ENCODE measurements at regions not wholly inside any gene's neighbourhood (a gene's known extent, or its start where the extent isn't known, plus 50 kb on each side); places are given as distances from the start of the nearest gene placed in this dataset.
"Not testable (repeated sequence)": the region's sequence is repeated elsewhere in the genome, so short reads cannot be mapped to it uniquely, and the experiment has no call there.

- DNase-seq (ENCODE audit: low read depth in 2 of 2, low spot score in 1 of 2): no peak
These were observed 92.3 kb upstream of the CD44 start for GRCh38 chr11:35046681-35047080.

GRCh38 chr11:35047179-35047578, 91.8 kb upstream of the CD44 start:
- no peak for DNase-seq (ENCODE audit: low read depth in 2 of 2, low spot score in 1 of 2)

- DNase-seq (ENCODE audit: low read depth in 2 of 2, low spot score in 1 of 2): no peak
These were observed 91.2 kb upstream of the CD44 start for GRCh38 chr11:35047769-35048168.

- DNase-seq (ENCODE audit: low read depth in 2 of 2, low spot score in 1 of 2): not testable (repeated sequence)
These were observed 90.6 kb upstream of the CD44 start for GRCh38 chr11:35048346-35048745.

- DNase-seq (ENCODE audit: low read depth in 2 of 2, low spot score in 1 of 2): no peak
These were observed 89.0 kb upstream of the CD44 start for GRCh38 chr11:35049859-35050531.

- DNase-seq (ENCODE audit: low read depth in 2 of 2, low spot score in 1 of 2): no peak
These were observed 88.4 kb upstream of the CD44 start for GRCh38 chr11:35050541-35050995.

GRCh38 chr11:35056391-35057093, 82.4 kb upstream of the CD44 start:
- no peak for DNase-seq (ENCODE audit: low read depth in 2 of 2, low spot score in 1 of 2)

GRCh38 chr11:35057926-35058668, 80.9 kb upstream of the CD44 start:
- no peak for DNase-seq (ENCODE audit: low read depth in 2 of 2, low spot score in 1 of 2)

GRCh38 chr11:35058669-35059434, 80.1 kb upstream of the CD44 start:
- DNase-seq (ENCODE audit: low read depth in 2 of 2, low spot score in 1 of 2): no peak

- DNase-seq (ENCODE audit: low read depth in 2 of 2, low spot score in 1 of 2): no peak
These were observed 77.2 kb upstream of the CD44 start for GRCh38 chr11:35061516-35062440.

GRCh38 chr11:35063488-35063931, 75.5 kb upstream of the CD44 start:
- DNase-seq (ENCODE audit: low read depth in 2 of 2, low spot score in 1 of 2): no peak

- no peak for DNase-seq (ENCODE audit: low read depth in 2 of 2, low spot score in 1 of 2)
These were observed 74.7 kb upstream of the CD44 start for GRCh38 chr11:35064114-35064800.

- DNase-seq (ENCODE audit: low read depth in 2 of 2, low spot score in 1 of 2): no peak
These were observed 73.4 kb upstream of the CD44 start for GRCh38 chr11:35065566-35065965.

GRCh38 chr11:35066030-35066429, 72.9 kb upstream of the CD44 start:
- DNase-seq (ENCODE audit: low read depth in 2 of 2, low spot score in 1 of 2): no peak

- DNase-seq (ENCODE audit: low read depth in 2 of 2, low spot score in 1 of 2): no peak
These were observed 72.1 kb upstream of the CD44 start for GRCh38 chr11:35066783-35067423.

- DNase-seq (ENCODE audit: low read depth in 2 of 2, low spot score in 1 of 2): no peak
These were observed 67.2 kb upstream of the CD44 start for GRCh38 chr11:35071722-35072121.

GRCh38 chr11:35073691-35074419, 65.1 kb upstream of the CD44 start:
- DNase-seq (ENCODE audit: low read depth in 2 of 2, low spot score in 1 of 2): no peak

Data from stimulated activated CD8-positive, alpha-beta memory T cell treated with anti-CD3 and anti-CD28 coated beads, Interleukin-4, amount 100 ng/mL, for 1 hour (primary cell).